ENCODE measurements at regions not wholly inside any gene's neighbourhood (a gene's known extent, or its start where the extent isn't known, plus 50 kb on each side); places are given as distances from the start of the nearest gene placed in this dataset.

GRCh38 chr10:21052072-21052708 is 155.1 kb upstream of the NEBL start:
- TF ChIP-seq CTCF (IDR thresholded peaks at IDR 0.05; ENCODE audit: low read depth, low read length): no peak
- no peak for DNase-seq (ENCODE audit: extremely low read depth, low read depth)

GRCh38 chr10:21049482-21049881 is 152.4 kb upstream of the NEBL start:
- no peak for TF ChIP-seq CTCF (IDR thresholded peaks at IDR 0.05; ENCODE audit: low read depth, low read length)
- no peak for DNase-seq (ENCODE audit: extremely low read depth, low read depth)

GRCh38 chr10:21048068-21048467 is 151.0 kb upstream of the NEBL start:
- DNase-seq (ENCODE audit: extremely low read depth, low read depth): no peak
- TF ChIP-seq CTCF (IDR thresholded peaks at IDR 0.05; ENCODE audit: low read depth, low read length): no peak

GRCh38 chr10:21047511-21047910 is 150.4 kb upstream of the NEBL start:
- TF ChIP-seq CTCF (IDR thresholded peaks at IDR 0.05; ENCODE audit: low read depth, low read length): no peak
- no peak for DNase-seq (ENCODE audit: extremely low read depth, low read depth)

GRCh38 chr10:21047096-21047495 is 150.0 kb upstream of the NEBL start:
- DNase-seq (ENCODE audit: extremely low read depth, low read depth): no peak
- no peak for TF ChIP-seq CTCF (IDR thresholded peaks at IDR 0.05; ENCODE audit: low read depth, low read length)

- no peak for TF ChIP-seq CTCF (IDR thresholded peaks at IDR 0.05; ENCODE audit: low read depth, low read length)
- no peak for DNase-seq (ENCODE audit: extremely low read depth, low read depth)
These were observed 145.9 kb upstream of the NEBL start for GRCh38 chr10:21043044-21043443.

- TF ChIP-seq CTCF (IDR thresholded peaks at IDR 0.05; ENCODE audit: low read depth, low read length): no peak
- DNase-seq (ENCODE audit: extremely low read depth, low read depth): no peak
These were observed 145.4 kb upstream of the NEBL start for GRCh38 chr10:21042536-21042935.
